ENCODE measurements at regions not wholly inside any gene's neighbourhood (a gene's known extent, or its start where the extent isn't known, plus 50 kb on each side); places are given as distances from the start of the nearest gene placed in this dataset.

DNA sequence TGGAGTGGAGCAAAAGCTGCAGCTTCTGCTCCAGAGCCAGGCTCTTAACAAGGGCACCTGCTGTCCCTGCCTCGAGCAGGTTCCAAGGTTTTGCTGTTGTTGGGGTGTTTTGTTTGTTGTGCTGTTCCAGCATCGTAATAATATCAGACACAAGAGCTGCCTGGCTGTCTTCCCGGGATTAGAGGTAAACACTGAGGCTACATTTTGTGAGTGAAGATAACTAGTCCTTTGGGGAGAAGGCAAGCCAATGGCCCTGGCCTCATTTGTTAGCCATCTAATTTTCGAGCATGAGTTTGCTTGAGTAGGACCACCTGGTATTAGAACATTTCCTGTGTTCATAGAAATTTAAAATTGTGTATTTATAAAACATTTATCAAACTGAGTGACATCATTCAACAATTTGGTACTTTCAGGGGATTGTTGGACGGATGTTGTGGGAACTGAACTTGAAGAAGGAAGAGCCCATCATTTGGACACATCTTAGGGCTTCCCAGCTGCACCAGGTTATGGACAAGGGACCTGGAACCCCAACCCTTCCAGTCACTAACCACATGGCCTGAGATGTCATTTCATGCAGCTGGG, 555.0 kb downstream of the TNS3 start:
- no peak overlapping the region for H3K4me3 ChIP-seq (ENCODE audit: low read depth, low read length)
- no peak for TF ChIP-seq CTCF (IDR thresholded peaks at IDR 0.05; ENCODE audit: control insufficient read depth, extremely low read depth, insufficient read depth)
- peak; percentile 89 for DNase-seq (ENCODE audit: low read depth)

GRCh38 chr7:47024991-47025390, 556.9 kb downstream of the TNS3 start:
- TF ChIP-seq CTCF (IDR thresholded peaks at IDR 0.05; ENCODE audit: control insufficient read depth, extremely low read depth, insufficient read depth) = no peak
- no peak for DNase-seq (ENCODE audit: low read depth)
- no peak overlapping the region for H3K4me3 ChIP-seq (ENCODE audit: low read depth, low read length)

DNA sequence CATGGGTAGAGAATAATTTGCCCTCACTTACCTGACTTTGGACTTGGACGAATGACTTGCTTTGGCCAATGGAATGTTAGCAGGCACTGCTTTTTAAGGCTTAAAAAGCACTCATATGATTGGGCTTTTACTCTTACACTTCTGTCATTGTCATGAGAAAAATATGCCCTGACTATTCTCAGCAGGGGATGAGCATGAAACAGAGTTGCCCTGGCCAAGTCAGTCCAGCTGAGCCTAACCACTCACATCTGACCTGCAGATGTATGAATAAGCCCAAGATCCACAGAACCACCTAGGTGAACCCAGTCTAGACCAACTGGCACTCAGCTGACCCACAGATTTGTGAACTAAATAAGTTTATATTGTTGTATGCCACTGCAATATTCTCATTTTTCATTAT, 573.5 kb downstream of the TNS3 start:
- no peak overlapping the region for H3K4me3 ChIP-seq (ENCODE audit: low read depth, low read length)
- DNase-seq (ENCODE audit: low read depth) = no peak
- no peak for TF ChIP-seq CTCF (IDR thresholded peaks at IDR 0.05; ENCODE audit: control insufficient read depth, extremely low read depth, insufficient read depth)

DNA sequence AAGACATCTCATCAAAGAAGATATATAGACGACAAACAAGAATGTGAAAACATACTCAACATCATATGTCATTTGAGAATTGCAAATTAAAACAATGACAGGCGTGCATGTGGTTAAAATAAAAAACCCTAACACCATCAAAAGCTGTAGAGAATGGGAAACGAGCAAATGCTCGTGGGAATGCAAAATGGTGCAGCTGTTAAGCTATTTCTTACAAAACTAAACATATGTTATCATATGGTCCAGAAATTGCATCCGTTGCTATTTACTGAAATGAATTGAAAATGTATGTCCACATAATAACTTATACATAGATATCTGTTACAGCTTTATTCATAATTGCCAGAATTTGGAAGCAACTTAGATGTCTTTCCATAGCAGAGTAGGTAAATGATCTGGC, 574.4 kb downstream of the TNS3 start:
- no peak for TF ChIP-seq CTCF (IDR thresholded peaks at IDR 0.05; ENCODE audit: control insufficient read depth, extremely low read depth, insufficient read depth)
- H3K4me3 ChIP-seq (ENCODE audit: low read depth, low read length) = no peak overlapping the region
- DNase-seq (ENCODE audit: low read depth) = no peak

DNA sequence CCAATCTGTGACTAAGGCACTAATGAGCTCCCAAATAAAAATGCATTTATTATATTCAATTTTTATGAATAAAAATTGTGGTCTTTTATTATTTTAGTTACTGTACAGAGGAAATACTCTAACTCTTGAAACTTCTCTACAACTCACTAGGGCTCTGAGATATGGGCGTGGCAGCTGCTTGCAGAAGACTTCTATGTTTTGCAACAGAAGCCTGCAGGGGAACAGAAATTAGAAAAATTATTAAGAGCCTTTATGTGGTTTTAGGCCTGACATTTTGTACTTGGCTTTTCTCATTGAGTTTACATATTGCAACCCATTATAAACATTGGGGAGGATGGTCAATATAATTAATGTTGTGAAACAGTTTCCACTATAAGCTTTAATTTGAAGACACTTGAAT, 581.4 kb downstream of the TNS3 start:
- H3K4me3 ChIP-seq (ENCODE audit: low read depth, low read length) = no peak overlapping the region
- no peak for TF ChIP-seq CTCF (IDR thresholded peaks at IDR 0.05; ENCODE audit: control insufficient read depth, extremely low read depth, insufficient read depth)
- DNase-seq (ENCODE audit: low read depth) = no peak

GRCh38 chr7:46999866-47000265, 582.0 kb downstream of the TNS3 start:
- TF ChIP-seq CTCF (IDR thresholded peaks at IDR 0.05; ENCODE audit: control insufficient read depth, extremely low read depth, insufficient read depth) = no peak
- no peak for DNase-seq (ENCODE audit: low read depth)
- no peak overlapping the region for H3K4me3 ChIP-seq (ENCODE audit: low read depth, low read length)

DNA sequence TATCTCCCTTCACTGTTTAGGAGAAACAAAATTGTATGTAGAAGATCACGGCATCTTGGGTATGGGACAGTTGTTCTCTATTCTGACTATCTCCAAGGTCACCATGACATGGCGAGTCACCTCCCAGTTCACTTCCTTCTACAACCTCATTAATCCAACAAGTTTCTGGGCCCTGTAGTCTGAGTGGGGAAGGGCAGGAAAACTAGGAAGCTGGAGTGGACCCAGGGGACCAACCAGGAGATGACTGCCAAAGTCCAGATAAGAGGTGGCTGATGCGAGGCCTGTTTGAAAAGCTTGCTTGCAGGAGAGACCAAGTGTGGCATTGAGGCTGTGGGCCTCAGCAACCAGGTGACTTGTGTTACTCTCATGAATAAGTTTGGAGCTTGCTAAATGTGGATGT, 584.9 kb downstream of the TNS3 start:
- TF ChIP-seq CTCF (IDR thresholded peaks at IDR 0.05; ENCODE audit: control insufficient read depth, extremely low read depth, insufficient read depth) = no peak
- no peak overlapping the region for H3K4me3 ChIP-seq (ENCODE audit: low read depth, low read length)
- no peak for DNase-seq (ENCODE audit: low read depth)
